ENCODE measurements at regions not wholly inside any gene's neighbourhood (a gene's known extent, or its start where the extent isn't known, plus 50 kb on each side); places are given as distances from the start of the nearest gene placed in this dataset.

DNA sequence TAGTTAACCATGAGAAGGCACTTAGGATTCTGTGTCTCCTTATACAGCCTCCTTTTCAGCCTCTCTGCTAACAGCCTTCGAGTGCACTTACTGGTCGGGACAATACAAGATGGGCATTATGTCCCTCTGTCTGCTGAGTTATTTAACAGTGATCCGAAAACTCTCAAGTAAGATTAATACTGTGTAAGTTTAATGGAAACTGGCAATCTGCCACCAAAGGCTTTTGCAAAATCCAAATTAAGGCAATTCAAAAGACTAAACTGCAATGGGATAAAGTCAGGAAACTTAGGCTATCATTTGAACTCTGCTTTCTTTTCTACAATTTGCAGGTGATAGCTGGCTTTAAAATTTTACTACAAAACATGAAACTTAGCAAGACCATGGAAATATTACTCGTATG is 477.8 kb downstream of the TFEC start:
- no peaks in the 10 kb centered on the region for H3K4me1 ChIP-seq
- no peak for TF ChIP-seq CTCF (IDR thresholded peaks at IDR 0.05)
- 71 to 75% (median 71%) methylated on average over 4 of the region's 4 CpGs for WGBS, 3 donors
- DNase-seq (no peak), ATAC-seq (no peak)
- no peak overlapping the region for H3K4me3 ChIP-seq
- no peaks in the 10 kb centered on the region for H3K9me3 ChIP-seq
- intact Hi-C loops (cut with DNase I): loop anchor here in 1 of 2 donors (5.0 kb wide), 1 partner anchor 240 kb away; no protein-coding TSS in a partner anchor
- H3K27me3 ChIP-seq (ENCODE audit: insufficient read depth in 3 of 3, low read length in 2 of 3): no peaks in the 10 kb centered on the region
- H3K36me3 ChIP-seq (ENCODE audit: insufficient read depth in 1 of 2, low read depth in 1 of 2): no peaks in the 10 kb centered on the region
- H3K27ac ChIP-seq: no peak overlapping the region

- Histone ChIP-seq H3K4me1 (no peaks in the 10 kb centered on the region), H3K27me3 (ENCODE audit: insufficient read depth in 3 of 3, low read length in 2 of 3) (no peaks in the 10 kb centered on the region), H3K36me3 (ENCODE audit: insufficient read depth in 1 of 2, low read depth in 1 of 2) (no peaks in the 10 kb centered on the region), H3K4me3 (no peak overlapping the region), H3K9me3 (no peaks in the 10 kb centered on the region), H3K27ac (no peak overlapping the region)
- no peak for ATAC-seq
- TF ChIP-seq CTCF (IDR thresholded peaks at IDR 0.05): no peak
- no peak for DNase-seq
- intact Hi-C loops (cut with DNase I): loop anchor here in 1 of 2 donors (5.0 kb wide), 1 partner anchor 238 kb away; no protein-coding TSS in a partner anchor
- 69 to 79% (median 71%) methylated on average over 2 of the region's 2 CpGs for WGBS, 3 donors
These were observed 480.7 kb downstream of the TFEC start for GRCh38 chr7:115549910-115550309.

DNA sequence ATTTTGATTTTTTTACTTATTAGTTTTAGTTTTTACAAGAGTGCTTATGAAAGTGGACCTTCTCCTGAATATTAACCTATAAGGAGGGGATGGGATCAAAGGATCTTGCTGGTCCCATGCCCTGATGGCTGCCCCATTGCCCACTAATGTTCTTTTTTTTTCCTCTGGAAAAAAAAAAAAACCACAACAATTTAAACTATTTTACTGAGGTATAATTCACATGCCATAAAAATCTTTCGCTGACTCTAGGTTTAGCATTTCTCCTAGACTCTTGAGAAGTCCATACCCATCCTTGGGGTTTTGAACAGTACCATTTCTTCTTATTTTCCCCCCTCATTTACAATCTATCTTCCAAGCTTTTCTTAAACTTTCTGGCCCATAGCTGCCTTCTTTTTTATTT is 481.8 kb downstream of the TFEC start:
- no peak for TF ChIP-seq CTCF (IDR thresholded peaks at IDR 0.05)
- no peak overlapping the region for H3K27ac ChIP-seq
- ATAC-seq (no peak), DNase-seq (no peak)
- H3K9me3 ChIP-seq: no peaks in the 10 kb centered on the region
- H3K36me3 ChIP-seq (ENCODE audit: insufficient read depth in 1 of 2, low read depth in 1 of 2): no peaks in the 10 kb centered on the region
- H3K4me1 ChIP-seq: no peaks in the 10 kb centered on the region
- H3K4me3 ChIP-seq: no peak overlapping the region
- intact Hi-C loops (cut with DNase I): no loop called here
- no peaks in the 10 kb centered on the region for H3K27me3 ChIP-seq (ENCODE audit: insufficient read depth in 3 of 3, low read length in 2 of 3)
- WGBS, 3 donors: 52 to 76% (median 73%) methylated on average over 1 of the region's 1 CpG

GRCh38 chr7:115546790-115547189 is 483.8 kb downstream of the TFEC start:
- no peak for ATAC-seq
- H3K27me3 ChIP-seq (ENCODE audit: insufficient read depth in 3 of 3, low read length in 2 of 3): no peaks in the 10 kb centered on the region
- no peak overlapping the region for H3K4me3 ChIP-seq
- no peaks in the 10 kb centered on the region for H3K36me3 ChIP-seq (ENCODE audit: insufficient read depth in 1 of 2, low read depth in 1 of 2)
- no peak overlapping the region for H3K27ac ChIP-seq
- DNase-seq: no peak
- intact Hi-C loops (cut with DNase I): no loop called here
- H3K4me1 ChIP-seq: no peaks in the 10 kb centered on the region
- no peak for TF ChIP-seq CTCF (IDR thresholded peaks at IDR 0.05)
- H3K9me3 ChIP-seq: no peaks in the 10 kb centered on the region

- WGBS, 3 donors: 62 to 75% (median 70%) methylated on average over 1 of the region's 1 CpG
- ATAC-seq: no peak
- Histone ChIP-seq H3K9me3 (no peaks in the 10 kb centered on the region), H3K27ac (no peak overlapping the region), H3K27me3 (ENCODE audit: insufficient read depth in 3 of 3, low read length in 2 of 3) (no peaks in the 10 kb centered on the region), H3K4me1 (no peaks in the 10 kb centered on the region), H3K36me3 (ENCODE audit: insufficient read depth in 1 of 2, low read depth in 1 of 2) (no peaks in the 10 kb centered on the region), H3K4me3 (no peak overlapping the region)
- TF ChIP-seq CTCF (IDR thresholded peaks at IDR 0.05): no peak
- intact Hi-C loops (cut with DNase I): no loop called here
- no peak for DNase-seq
These were observed 496.8 kb downstream of the TFEC start for GRCh38 chr7:115533785-115534184.
